NB4 (cell line): ENCODE measurements at regions not wholly inside any gene's neighbourhood (a gene's known extent, or its start where the extent isn't known, plus 50 kb on each side); places are given as distances from the start of the nearest gene placed in this dataset.

Experiments used
- CTCF ChIP-seq: IDR thresholded peaks from one replicate; pipeline ENCODE4 v1.5.1; 2012; ENCODE audit warnings: low read depth, low read length
- MYC ChIP-seq: IDR thresholded peaks from 2 replicates; pipeline ENCODE4 v1.6.1; 2011; ENCODE audit warnings: low read depth, low read length
- POLR2A ChIP-seq: IDR thresholded peaks from 2 replicates; pipeline ENCODE4 v1.6.1; 2011; ENCODE audit warnings: mild to moderate bottlenecking; ENCODE audit not compliant: insufficient read length; ENCODE audit errors: extremely low read depth
- TF ChIP-seq, protein P1 (sequence below): IDR thresholded peaks from 2 replicates; pipeline ENCODE4 v1.6.1; 2011; ENCODE audit warnings: low read depth, low read length

DNA sequence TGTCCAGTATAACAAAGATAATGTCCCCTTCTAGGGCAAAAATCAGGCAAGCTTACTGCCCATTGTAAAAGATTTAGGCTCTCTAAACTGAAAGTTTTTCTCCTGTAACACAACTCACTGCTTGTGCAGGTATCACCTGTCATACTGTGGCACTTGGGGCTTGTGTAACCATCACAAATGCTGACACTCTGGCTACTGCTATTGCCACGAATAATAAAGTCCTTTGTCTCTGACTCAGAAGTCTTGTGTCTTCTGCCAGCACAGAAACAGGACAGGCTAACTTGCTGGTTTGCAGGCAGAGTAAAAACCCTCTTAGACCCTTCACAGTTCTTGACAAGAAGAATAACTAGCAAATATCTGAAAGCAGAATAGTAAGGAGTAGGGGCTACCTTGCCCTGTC lies 273.9 kb downstream of the RPS24 start:
- TF ChIP-seq POLR2A (no peak), CTCF (no peak), MYC (no peak)
- TF ChIP-seq, protein P1, sequence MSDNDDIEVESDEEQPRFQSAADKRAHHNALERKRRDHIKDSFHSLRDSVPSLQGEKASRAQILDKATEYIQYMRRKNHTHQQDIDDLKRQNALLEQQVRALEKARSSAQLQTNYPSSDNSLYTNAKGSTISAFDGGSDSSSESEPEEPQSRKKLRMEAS: no peak
